Inflammatory macrophage treated with lipopolysaccharide for 1 hour (primary cell): ENCODE measurements at regions not wholly inside any gene's neighbourhood (a gene's known extent, or its start where the extent isn't known, plus 50 kb on each side); places are given as distances from the start of the nearest gene placed in this dataset.

ENCODE experiments used
- DNase-seq, 2 donors: peaks; one replicate each; pipeline ENCODE4 v3.0.0-alpha.2; 2020 to 2022

DNA sequence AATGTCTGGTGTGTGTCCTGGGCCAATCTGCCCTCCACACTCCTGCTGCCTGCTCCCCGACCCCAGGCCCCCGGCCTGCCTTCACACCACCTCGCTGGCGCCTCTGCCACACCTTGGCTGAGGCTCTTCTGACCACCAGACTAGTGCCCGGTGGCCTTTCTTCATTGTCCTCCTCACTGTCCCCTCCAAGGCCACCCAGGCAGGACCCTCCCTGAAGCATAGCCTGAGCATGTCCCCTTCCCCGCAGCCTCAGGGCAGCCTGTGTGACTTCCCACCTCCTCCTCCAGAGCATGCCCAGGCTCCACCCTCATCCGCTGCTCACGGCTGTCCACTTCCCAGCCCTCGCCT is 154.6 kb downstream of the OLFM1 start:
- DNase-seq: no peak

DNA sequence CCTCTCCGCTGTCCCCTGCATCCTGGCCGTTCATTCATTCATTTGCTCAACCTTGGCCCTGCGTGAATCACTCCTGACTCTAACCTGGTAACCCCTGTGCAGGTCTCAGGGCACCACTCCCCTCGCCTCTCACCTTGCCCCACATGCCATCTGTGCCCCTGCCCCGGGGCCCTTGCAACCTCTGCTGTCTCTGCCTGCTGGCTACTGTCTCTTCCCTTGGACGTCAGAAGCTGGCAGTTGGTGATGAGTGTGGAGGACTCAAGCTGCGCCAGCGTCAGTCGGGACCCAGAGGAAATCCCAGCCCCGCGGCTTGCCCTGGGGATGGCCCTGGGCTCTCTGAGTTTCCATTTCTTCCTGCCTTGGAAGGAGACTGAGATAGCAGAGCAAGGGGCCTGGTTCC is 154.9 kb downstream of the OLFM1 start:
- no peak for DNase-seq

DNA sequence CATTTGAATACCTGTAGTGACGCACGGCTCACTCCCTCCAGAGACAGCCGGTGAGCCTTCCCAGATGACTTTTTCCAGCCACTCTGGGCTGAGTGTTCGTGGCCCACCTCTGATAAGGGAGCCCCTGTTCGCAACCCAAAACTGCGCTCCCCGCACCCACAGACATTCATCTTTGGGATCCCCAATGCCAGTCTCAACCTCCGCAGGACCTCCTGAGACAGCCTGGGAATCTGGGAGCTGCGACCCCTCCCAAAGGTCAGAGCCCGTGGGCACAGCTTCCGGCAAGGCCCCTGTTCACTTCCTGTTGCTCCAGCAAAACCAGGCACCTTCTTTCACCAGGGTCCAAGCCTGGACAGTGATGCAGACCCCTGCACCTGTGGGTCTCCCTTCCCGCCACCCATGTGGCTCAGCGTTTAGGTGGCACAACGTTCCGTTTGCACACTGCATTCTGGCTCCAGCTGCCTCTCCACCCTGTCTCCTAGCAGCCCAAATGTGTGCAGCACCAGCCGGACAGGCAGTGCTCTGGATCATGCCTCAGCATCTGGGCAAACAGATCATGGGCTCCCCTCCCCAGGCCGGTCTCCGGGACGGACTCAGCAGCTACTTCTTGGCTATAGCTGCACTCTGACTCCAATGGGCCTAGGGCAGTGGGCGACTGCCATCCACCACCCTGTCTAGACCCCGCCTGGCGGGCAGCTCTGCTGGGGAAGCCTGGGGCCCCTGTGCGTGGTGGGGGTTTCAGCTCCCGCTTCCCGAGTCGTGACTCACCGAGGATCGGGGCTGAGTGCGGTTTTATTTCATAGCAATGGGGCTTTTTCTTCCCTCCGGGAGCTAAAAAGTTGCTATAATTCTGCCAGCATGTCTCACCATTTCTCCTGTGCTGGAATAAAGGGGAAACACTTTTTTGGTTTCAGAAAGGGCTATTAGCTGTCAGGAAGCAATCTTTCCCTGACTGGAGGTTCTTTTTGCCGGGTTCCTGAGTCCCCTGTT is 156.0 kb downstream of the OLFM1 start:
- DNase-seq: no peak

DNA sequence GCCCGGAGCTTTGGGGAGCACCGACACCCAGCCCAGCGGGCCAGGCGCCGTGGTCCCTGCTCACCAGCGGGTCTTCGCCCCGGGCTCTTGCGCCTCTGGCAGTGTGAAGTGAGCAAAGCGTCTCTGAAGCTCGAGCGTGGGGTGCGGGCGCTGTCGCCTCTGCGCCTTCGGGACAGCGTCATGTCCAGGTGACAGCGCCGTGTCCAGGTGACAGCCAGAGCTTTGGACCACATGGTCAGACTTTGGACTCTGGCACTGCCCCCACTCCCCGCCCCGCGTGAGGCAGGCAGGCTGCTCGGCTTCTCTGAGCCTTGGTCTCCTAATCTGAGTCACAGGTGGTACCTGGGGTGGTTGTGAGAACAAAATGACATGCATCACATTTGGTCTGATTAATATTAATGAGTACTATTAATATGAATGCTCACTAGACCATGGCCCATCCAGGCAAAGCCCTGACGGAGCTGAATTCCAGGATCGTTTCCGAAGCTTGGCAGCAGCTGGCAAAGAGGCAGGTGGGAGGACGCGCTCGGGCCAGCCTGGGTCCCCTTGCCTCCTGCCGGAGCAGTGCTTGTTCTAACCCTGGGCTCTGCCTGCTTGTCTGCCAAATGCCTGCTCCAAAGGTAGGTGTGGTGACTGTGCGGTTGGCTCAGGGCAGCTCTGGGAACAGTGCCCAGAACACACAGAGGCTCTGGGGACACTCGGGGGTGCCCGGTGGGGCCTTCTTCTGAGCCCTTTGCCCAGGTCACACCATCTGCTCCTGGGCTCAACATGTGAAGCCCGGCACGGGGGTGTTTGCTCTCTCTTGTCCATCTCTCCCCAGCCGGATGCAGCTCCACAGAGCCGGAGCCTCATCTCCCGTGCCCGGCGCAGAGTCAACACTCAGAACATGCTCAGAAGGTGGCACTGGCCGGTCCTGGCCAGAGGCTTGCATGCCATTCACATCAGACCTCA is 157.1 kb downstream of the OLFM1 start:
- no peak for DNase-seq

DNA sequence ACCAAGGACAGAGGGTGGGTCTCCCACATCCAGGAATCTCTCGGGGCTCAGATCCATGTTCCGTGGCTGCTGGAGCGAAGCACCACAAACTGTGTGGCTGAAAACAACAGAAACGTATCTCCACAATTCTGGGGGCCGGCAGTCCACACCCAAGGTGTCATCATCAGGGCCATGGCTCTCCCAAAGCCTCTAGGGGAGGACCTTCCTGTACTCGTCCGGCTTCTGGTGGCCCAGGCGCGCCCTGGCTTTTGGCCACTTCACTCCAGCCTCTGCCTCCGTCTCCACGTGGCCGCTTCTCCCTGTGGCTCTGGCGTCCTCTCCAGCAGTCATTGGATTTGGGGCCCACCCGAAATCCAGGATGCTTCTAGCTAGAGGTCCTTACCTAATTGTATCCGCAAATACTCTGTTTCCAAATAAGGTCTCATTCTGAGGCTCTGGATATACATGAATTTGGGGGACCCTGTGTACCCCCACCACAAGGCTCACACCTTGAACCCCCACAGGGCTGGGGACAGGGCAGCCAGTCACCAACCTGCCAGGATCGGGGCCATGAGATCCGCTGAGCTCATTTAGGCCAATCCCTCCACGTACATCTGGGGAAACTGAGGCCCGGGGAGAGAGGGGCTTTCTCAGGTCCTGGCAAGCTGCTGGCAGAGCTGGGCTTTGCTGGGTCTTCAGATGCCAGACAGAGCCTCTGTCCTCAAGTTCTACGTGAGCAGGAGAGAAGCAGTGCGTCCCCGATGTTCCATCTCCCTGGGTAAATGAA is 158.2 kb downstream of the OLFM1 start:
- no peak for DNase-seq

DNA sequence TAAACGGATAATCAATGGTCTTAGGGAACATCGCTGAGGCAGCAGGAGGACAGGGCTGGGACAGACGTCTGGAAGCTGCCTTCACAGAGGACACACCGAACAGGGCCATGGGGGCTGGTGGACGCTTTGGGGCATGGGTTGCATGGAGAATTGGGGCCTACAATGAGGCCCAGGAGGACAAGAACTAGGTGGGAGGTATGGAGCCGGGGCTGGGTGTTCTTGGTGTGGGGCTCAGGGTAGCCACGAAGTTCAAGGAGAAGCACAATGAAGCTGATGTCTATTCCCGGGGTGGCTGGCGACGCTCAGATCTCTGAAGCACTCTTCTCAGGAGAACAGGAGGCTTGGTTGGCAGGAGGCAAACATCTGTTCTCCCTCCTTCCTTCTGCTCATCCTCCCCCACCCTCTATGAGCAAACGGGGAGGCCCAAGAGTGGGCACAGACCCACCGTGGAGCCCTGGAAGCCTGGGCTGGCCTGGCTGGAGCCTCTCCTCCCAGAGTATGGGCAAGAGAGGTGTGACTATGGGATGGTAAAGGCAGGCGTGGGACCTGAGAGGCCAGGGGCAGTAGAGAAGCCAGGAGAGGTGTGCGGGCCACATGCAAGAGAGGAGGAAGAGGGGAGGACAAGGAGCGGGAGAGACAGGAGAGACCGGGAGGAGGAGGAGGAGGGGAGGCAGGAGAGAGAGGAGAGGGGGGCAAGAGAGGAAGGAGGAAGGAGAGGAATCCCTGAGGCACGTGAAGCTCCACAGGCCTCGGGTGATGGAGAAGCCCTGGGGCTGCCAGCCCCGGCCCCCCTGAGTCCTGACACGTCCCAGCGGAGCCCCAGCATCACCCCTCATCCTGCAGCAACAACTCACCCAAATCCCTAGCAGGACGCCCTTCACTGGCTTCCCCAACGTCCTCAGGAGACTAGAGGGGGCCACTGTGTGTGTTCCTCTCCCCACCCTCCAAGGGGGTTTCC is 159.1 kb downstream of the OLFM1 start:
- DNase-seq: no peak

DNA sequence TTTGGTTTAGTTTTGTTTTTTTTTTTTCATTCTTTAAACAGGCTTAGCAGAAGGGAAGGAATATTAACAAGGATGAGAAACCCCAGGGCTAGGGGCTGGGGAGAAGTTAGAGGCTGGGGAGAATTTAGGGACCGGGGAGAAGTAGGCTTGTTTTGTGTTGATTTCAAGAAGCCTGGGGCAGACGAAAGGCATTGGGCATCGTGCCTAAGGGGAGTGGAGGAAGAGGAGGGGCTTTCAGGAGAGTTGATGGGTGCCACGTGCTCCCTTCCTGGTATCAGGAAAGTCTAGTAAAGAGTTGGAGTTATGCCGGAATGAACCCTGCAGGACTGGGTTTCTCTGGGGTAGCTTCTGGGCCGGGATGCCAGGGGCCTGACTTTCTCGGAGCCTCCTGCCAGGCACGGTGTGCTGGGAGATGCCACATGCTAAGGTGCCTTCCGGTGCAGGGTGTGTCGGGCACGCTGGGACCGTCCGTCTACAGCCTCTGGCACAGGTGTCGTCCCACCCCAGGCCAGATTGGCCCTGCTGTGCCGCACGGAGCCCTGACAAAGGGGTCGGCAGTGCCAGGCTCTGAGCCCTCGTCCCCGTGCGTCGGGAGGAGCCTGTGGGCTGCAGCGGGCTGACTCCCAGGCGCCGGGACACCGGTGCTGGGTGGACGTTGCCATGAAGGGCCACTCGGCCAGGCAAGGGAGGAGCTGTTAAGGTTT is 159.9 kb downstream of the OLFM1 start:
- no peak for DNase-seq

DNA sequence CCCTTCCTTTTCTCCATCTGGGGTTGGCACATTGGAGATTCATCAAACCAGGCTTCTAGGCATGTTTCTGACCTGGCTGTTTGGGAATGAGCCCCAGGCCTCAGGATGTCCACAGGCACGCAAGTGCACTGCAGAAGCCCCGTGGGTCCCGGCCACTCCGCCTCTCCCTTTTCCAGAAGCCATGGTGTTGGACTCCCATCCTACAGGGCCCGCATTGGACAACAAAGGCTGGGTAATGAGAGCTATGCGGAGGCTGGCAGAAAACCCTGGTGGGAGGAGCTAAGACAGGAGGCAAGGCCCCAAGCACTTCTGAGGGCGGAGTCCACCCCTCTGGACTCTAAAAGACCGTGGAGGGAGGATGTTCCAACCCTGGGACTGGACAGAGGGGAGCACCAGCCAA is 160.6 kb downstream of the OLFM1 start:
- DNase-seq: no peak

DNA sequence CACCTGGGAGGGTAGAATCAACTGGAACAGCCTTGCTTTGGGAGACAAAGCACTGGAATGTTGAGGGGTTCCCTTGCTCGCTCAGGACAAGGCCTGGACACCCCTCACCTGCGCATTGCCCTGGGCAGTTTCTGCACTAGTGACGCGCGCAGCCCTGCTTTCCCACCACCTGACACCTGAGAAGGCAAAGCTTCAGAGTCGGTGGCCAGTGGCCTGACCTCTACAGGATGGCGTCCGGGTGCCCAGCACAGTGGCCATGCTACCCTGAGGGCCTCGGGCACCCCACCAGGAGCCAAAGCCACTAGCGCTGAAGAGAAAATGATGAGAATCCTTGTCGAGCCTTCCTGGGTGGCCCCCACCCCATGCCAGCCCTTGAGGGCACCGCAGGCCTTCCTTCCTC is 161.3 kb downstream of the OLFM1 start:
- DNase-seq: no peak

DNA sequence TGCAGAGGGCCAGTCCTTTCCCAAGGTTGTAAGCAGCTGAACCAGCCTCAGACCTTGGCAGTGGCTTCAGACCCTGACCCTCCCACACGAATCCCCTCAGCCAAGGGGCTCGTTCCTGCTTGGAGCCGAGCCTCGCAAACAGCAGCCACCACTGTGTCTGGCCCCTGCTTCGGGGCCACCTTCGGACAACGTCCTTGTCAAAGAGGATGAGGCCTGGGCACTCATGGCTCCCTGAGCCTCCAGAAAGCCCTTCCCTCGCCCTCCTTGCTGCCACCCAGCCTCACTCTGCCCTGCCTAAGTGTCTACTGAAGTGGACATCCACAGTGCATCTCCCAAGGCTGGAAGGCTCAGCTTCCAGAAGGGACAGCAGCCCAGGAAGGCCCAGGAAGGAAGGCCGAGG is 161.7 kb downstream of the OLFM1 start:
- no peak for DNase-seq

DNA sequence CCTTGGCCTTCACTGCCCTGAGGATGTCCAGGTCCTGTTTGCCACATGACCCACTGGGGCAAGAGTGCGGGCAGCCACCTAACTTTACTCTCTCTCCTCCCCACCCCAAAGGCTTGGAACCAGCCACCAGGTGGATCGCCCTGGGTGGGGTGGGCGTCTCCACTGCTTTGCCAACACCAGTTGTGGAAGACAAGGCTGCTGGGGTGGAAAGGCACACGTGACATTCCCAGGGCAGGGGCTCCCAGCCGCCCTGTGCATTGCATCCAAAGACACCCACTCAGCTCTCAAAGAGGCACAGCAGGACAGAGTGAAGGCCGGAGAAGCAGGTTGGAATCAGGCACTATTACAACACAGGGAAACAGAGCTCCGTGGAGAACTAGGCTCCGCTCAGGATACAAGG is 162.2 kb downstream of the OLFM1 start:
- DNase-seq: no peak

DNA sequence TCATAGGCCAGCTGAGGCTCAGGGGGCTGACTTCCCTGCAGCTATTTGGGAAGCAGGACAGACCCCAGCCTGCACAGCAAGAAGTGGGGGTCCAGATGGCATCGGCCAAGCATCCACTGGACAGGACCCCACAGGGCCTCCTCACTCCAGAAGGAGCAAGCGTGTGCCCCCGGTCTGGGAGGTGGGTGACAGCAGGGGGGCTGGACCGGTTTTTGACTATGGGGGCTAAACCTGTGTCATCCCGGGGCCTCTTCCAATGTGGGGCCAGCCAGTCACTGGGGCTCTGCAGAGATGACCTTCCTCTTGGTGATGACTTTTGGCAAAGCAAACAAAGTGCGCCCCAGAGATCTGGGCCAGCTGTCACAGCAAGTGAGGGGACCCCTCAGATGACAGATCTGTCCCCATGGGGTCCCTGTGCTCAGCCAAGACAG is 163.9 kb downstream of the OLFM1 start:
- DNase-seq: no peak

DNA sequence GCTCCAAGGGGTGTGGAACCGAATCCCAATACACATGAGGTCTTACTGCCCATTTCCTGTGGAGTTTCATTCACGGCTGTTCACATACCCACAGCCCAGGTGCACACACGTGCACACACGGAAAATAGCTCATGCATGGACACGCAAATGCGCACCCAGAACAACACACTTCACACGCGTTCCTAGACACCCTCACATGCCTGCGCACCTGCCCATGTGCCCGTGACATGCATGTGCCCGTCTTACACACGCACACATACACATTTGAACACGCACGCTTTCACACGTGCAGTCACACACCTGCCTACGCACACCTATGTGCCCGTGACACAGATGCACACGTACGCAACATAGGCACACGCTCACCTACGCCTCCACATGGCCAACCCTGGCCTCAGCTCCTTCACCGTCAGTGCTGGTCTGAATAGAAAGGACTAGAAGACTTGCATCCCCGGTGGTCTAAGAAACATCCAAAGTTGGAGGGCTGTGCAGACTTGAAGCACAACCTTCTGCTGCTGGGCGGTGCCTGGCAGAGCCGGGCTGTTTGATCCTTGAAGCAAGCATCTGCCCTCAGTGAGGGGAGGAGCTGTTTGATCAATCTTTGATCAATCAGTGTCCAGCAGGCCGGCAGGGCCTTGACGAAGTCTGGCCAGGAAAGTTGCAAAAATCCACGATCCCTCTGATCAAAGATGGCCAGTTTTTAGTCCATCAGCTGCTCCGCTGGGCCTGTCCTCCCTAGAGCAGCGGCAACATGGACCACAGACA is 164.7 kb downstream of the OLFM1 start:
- DNase-seq: no peak

DNA sequence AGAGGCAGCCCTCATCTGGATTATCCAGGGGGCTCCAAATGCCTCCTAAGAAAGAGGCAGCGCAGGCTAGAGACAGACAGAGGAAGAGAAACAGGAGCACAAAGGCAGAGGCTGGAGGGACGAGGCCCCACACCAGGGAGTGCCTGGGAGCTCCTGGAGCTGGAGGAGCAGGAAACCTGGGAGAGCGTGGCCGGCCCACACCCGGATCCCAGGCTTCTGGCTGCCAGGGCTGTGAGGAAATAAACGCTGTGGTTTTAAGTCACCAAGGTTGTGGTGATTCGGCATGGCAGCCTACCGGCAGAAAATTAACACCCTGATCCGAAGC is 165.5 kb downstream of the OLFM1 start:
- DNase-seq: no peak

DNA sequence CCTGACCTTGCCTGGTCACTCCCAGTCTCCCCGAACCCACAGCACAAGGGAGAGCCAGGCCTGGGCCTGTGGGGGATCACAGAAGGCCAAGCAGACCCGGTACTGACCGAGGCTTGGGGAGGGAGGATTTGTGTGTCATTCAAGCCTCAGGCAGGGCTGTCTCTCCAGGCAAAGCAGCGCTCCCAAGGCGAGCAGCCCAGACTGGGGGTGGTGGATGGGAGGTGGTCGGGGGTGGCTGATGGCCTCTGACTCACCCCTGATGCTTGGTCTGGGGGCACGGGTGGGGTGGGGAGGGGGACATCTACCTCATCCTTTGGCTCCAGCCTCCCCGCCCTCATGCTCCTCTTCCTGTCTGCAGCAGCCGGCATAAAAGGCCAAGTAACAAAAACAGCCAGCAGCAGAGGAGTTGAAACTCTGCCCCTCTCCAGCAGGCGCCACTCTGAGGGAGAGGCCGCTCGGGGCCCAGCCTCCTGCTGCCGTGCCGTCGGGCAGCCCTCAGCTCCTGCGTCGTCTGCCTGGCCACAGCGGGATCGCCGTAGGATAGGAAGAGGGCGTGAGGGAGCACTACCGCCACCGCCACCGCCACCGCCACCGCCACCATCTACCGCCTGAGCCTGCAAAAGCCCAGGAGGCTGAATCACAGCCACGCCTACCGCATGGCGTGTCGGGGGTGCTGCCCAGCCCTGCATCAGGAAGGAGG is 166.0 kb downstream of the OLFM1 start:
- no peak for DNase-seq

DNA sequence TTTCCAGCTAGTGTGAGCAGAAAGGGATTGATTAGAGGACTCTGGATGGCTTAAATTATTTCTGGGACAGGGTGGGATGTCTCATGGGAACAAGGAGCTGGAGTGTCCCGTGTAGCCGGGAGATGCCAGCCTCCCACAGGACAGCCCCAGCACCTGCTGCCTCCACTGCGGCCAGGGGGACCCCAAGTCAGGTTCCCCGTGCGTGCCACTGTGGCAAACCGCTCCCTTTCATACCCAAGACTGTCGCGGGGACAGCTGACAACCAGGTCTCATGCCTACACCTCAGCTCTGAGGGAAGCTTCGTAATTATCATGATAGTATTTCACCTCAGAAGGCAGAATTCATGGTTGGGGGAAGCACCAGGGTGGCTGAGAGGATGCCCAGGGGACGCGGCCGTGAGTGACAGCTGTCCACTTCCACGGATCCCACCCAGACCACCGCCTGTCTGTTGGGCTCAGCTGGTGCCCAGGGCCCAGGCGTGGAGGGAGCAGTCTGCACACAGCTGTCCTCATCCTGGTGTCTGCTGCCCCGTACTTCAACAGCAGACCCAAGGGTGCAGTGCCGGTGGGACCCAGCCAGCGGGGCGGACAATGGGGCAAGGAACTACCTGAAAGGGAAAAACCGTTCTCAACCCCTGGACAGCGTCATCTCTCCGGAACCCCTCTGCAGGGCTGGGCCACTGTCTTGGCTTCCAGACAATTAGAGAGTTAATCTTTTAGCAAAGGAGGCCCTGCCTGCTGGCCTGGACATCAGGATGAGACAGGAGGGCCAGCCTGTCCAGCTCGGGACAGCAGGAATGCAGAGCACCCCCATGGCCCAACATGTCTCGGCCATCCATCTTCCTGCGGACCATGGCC is 166.9 kb downstream of the OLFM1 start:
- no peak for DNase-seq

DNA sequence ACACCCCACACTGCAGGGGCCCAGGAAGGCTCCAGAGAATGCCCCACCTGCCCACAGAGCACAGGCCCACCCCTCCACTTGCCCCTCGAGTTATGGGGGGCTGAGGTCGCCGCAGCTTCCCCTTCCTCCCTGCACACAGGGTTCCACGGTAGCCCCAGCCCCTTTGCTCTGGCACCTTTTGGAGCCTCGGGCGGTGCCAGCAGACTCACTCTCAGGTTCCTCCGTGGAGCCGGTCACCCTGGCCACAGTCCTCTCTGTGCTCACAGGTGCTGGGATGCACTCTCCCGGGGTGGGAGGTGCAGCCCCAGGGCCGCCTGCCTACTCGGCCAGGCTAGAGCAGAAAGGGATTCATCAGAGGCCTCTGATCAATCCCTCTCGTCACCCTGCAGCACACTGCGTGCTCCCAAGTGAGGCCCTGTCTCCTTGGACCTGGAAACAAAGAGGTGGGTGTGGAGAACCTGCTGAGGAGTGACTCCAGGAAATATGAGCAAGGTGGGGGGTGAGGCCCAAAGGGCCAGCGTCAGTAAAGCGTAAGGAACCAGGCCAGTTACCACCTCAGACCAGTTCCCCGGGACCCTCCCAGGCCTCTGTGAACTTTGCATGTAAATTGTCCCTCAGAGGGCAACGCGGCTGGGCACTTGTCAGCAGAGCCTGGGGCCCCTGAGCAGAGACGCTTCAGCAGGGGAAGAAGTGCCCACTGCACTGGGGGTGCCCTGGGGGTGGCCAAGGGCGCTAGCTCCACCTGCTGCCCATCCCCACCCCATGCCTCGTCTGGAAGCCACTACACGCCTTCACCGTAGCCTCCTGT is 167.8 kb downstream of the OLFM1 start:
- DNase-seq: no peak
